Lung microvascular endothelial cell (primary cell): ENCODE measurements at regions not wholly inside any gene's neighbourhood (a gene's known extent, or its start where the extent isn't known, plus 50 kb on each side); places are given as distances from the start of the nearest gene placed in this dataset.
A peak's percentile ranks its signal among the peaks of the same experiment; 100 is the strongest.

ENCODE experiments used
- DNase-seq, 2 donors: peaks; one replicate each; pipeline versions ENCODE4 v3.0.0 to v3.0.0-alpha.2; 2010; ENCODE audit warnings: low read depth in 2 of 2

DNA sequence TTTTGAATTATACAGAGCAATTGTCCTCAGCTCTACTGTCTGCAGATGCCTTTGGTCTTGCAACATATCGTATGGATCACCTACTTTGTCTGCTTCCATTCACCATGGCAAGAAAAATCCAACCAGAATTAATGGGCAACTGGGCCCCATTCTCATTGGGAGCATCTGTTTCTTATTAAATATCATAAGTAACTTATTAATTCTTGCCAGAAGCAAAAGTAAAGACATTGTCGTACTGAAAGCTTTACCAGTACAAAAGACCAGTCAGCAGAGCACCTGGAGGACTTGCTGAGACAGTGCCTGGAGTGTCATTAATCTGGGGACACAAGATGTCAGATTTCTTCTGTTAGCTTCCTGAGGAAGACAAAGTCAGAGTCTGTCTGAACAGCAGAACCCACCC is 404.5 kb downstream of the INHBA start:
- no peak for DNase-seq

DNA sequence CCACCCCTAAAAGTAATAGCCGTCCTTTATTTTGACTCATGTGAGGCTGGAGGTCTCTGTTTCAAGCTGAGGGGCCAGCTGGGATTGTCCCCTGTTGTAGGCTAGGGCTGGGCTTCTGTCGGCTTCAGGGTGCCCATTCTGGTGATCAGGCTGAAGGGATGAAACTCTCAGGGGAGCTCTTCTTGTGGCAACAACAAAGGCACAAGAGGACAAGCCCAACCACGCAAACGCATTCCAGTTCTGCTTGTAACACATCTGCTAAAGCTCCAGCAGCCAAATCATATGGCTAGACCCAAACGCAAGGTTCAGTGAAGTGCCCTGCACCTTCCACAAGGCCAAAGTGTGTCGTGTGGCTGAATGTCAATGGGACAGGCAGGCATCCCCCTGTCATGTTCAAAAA is 405.7 kb downstream of the INHBA start:
- DNase-seq: no peak

DNA sequence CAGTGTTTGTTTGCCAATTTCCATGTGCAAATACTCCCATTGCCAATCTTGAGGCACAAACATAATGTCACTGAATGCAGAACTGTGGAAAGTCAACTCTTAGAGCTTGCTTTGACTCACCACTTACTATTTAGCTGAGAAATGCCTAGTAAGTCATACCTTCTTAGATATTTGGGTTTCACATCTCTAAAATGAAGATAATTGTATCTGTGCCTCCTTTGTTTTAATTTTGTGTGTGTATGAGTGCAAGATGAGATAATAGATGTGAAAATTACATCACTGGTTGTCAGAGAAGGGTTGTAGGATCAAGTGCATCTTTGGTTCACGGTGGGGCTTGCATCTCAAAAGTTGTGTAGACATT is 407.5 kb downstream of the INHBA start:
- DNase-seq: no peak

DNA sequence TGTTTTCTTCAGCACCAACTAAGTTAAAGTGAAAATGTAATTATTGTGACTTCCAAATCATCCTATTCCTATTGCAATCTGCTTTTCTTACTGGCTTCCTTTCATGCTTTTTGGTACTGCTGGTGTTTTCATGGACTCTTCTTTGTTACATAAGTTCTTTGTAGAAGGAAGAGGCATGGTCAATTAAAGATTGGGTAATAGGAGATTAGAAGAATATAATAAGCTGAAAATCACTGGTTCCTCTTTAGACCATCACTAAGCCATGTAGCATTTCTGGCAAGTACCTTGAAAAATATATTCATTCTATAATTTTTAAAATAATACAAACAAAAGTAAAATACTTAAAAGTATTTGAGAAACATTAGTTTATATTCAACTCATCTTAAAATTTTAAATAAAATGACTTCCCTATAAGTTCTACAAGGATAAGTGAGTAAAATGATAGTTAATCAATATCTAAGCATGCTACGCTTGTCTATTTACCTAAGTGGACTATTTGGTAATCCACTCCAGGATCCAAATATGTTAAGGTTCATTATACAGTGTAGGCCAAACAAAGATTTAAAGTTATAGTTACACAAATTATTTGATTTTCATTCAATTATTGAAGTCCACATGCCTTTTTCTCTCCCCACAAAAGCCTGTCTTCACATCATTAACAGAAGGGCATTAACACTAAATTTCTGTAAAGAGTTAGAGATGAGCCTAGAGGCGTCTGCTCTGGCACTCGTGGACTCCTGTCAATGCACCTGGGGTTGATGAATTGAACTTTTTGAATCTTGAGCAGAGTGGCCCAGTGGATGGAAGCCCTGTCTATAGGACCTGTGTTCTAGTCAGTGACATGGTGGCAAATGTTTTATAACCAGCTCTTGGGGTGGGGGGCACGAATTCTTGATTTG is 408.1 kb downstream of the INHBA start:
- DNase-seq: no peak

DNA sequence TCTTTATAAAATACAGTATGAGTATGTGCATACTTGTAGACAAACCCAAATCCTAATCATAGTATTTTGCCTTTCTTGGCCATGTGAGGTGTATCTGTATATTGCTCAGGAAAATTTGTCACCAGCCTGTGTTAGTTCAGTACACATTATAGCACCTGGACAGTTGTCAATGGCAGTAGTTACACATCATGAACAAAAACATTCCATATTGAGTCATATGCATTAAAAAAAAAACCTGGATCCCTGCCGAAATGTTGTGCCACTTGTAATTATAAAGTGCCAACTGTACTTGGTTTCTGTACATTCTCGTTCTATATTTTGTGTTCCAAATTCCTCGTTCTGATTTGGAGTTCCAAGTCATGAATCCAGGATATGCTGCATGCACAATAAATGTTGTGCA is 410.4 kb downstream of the INHBA start:
- DNase-seq: peak in 1 of 2 donors; percentile 25

GRCh38 chr7:41287559-41288335 is 415.1 kb downstream of the INHBA start:
- no peak for DNase-seq

- no peak for DNase-seq
These were observed 422.4 kb downstream of the INHBA start for GRCh38 chr7:41280491-41280890.

DNA sequence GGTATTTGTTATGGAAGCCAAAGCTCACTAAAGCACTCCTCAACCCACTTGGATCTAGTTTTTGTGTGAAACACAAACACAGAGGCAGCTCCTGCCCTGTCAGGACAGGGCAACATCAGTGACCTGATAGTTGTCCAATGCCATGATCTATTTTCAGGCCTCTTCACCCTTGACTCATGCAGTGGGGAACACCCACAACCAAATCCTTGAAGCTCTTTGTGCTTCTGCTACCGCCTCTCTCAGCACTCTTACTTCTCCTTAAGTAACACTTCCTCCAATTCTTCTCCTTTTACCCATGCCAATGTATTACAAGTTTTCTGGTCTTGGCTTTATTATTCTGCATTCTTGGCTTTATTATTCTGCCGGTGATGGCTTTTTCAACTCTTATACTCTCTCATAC is 425.3 kb downstream of the INHBA start:
- DNase-seq: peak in 1 of 2 donors; percentile 7

- DNase-seq: no peak
These were observed 427.6 kb downstream of the INHBA start for GRCh38 chr7:41275255-41275654.

- no peak for DNase-seq
These were observed 428.7 kb downstream of the INHBA start for GRCh38 chr7:41274179-41274578.

GRCh38 chr7:41272664-41273063 is 430.2 kb downstream of the INHBA start:
- DNase-seq: no peak

DNA sequence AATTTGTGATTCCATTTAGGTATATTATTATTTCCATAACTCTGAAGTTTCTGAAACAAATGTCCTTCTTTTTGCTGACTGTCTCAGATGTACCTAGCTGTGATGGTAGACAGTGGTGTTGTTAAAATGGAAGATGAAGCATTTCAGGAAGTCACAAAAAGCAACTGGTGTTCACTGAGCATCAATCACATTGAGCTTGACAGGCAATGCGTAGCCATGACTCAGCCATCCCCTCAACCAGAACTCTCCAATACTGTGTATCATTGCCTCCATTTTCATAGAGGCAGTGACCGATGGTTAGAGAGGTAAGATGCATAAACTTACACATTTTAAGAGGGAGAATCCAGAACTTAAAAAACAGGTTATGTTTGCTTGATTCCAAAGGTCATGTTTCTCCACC is 434.0 kb downstream of the INHBA start:
- peak in 1 of 2 donors; percentile 72 for DNase-seq

DNA sequence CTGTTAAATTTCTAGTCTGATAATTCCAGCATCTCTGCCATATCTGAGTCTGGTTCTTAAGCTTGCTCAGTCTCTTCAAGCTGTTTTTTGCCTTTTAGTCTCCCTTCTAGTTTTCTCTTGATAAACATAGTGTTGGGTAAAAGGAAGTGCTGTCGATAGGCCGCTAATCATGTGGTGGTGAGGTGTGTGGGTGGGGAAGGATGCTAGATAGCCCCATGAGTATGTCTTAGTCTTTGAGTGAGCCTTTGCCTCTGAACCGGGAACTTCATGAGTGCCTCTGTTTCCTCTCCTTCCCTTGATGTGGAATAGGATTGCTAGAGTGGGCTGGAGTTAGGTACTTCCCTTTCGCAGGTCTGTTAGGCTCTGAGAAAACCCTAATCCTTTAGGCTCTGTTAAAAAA is 441.8 kb downstream of the INHBA start:
- DNase-seq: no peak

GRCh38 chr7:41257660-41258059 is 445.2 kb downstream of the INHBA start:
- DNase-seq: no peak

DNA sequence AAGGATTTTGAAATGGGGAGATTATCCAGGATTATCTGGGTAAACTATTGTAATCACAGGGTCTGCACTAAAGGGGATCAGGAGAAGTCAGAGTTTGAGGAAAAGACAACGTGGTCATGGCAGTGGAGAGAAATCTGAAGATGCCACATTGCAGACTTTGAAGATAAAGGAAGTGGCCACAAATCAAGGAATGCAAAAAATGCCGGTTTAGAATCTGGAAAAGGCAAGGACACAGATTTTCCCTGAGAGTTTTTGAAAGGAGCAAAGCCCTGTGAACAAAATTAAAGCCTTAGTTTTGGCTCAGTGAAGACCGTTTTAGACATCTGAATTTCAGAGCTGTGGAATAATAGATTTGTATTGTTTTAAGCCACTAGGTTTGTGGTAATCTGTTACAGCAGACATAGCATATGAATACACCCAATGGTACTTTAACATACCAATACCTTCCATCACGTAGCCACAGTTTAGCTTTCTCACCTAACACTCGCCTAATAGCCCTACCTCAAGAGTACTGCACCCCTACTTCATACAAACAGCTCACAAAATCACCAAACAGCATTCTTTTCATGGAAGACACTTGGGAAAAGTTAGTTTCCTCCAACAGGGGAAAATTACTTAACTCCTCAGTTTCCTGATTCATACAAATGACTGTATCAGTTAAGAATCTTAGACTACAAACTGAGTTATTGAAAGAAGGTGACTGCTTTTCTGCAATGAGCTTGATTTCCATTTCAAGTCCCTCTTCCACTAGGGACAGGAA is 446.5 kb downstream of the INHBA start:
- DNase-seq: peak in 1 of 2 donors; percentile 3

- DNase-seq: no peak
These were observed 447.2 kb downstream of the INHBA start for GRCh38 chr7:41255716-41256115.

DNA sequence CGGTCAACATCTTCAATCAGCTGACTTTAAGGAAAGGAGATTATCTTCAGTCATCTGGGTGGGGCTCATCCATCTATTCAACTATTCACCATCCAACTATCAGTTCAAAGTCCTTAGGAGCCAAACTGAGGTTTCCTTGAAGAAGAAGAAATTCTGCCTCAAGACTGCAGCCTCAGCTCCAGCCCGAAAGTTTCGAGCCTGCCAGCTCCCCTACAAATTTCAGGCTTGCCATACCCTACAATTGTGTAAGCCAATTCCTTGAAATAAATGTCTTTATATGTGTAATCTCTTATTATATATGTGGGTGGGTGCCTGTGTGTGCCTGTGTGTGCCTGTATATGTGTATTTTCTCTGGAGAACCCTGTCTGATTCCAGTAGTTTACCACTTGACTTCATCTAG is 447.8 kb downstream of the INHBA start:
- DNase-seq: no peak

- DNase-seq: no peak
These were observed 449.9 kb downstream of the INHBA start for GRCh38 chr7:41252957-41253356.

DNA sequence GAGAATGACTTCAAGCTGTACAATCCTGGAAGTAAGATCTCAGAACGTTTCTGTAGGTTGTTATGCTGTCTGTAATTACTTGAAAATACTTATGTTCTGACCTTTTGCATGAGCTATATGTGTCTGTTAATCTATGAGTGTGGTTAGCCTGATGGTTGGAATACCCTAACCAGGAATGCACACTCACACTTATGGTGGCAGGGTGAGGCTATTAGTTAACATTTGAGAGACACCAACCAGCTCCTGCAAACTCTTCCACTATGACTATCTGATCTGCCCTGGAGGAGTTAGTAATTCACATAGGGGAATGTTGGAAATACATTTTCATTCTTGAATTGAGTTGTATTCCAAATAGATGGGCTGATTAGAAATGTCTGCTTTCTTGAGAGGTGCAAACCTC is 450.3 kb downstream of the INHBA start:
- DNase-seq: no peak

DNA sequence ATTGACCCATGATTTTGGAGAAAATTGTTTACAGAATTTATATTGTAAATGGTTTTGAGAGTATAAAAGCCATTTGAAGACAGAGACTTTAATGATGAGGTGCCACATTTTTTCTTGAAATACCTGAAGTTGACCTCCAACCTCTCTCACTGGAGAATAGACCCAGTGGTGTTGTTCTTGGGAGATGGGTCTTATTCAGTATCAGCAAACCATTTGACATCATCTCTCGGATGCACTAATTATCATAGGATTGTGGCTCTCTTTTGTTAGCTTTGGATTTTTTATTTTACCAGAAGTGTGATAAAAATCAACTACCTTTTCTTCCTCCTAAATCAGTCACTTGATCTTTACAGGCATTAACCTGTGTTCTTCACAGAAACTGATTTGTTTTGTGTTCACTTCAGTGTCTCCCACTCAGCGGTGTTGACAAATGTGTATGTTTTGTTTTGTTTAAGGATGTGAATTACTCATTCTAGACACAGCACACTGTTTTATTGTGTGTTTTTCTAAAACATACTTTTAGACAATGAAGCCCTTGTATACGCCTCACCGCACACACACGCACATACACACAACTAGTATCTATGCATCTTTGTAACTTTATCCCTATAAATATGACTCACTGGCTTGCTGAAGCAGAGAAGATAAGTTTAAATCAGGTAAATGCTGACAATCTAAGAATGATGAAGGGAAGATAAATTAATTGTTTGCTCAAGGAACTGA is 455.6 kb downstream of the INHBA start:
- DNase-seq: peak in 1 of 2 donors; percentile 65

- no peak for DNase-seq
These were observed 457.0 kb downstream of the INHBA start for GRCh38 chr7:41245916-41246315.
